VCaP (cell line): ENCODE measurements at regions not wholly inside any gene's neighbourhood (a gene's known extent, or its start where the extent isn't known, plus 50 kb on each side); places are given as distances from the start of the nearest gene placed in this dataset.

Experiments used
- H3K27ac ChIP-seq: fragments of 450-650 bp; 2 replicates; pipeline ENCODE4 v1.5.1; 2017
- TF ChIP-seq, protein P1 (sequence below): fragments of 450-650 bp; conservative IDR thresholded peaks from 2 replicates; pipeline ENCODE4 v1.5.1; 2017; ENCODE audit warnings: mild to moderate bottlenecking, moderate library complexity

DNA sequence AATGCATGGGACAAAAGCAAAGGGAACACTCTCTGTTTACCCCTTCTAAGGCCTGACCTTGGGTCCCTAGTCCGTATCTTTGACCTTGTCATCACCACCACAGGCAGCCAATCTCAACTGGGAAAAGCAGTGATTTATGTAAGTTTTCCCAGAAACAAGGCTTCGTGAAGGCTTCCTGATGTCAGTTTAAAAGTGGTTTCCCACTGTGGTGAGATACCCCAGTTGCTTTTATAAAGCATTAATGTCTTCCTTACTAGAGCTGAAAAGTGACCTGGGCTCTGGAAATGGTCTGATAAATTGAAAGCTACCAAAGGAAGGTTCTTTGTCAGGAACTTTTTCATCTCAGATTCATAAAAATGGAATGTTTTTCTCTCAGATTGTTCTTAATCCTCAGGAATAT lies 536.4 kb upstream of the PTBP2 start:
- TF ChIP-seq, protein P1, sequence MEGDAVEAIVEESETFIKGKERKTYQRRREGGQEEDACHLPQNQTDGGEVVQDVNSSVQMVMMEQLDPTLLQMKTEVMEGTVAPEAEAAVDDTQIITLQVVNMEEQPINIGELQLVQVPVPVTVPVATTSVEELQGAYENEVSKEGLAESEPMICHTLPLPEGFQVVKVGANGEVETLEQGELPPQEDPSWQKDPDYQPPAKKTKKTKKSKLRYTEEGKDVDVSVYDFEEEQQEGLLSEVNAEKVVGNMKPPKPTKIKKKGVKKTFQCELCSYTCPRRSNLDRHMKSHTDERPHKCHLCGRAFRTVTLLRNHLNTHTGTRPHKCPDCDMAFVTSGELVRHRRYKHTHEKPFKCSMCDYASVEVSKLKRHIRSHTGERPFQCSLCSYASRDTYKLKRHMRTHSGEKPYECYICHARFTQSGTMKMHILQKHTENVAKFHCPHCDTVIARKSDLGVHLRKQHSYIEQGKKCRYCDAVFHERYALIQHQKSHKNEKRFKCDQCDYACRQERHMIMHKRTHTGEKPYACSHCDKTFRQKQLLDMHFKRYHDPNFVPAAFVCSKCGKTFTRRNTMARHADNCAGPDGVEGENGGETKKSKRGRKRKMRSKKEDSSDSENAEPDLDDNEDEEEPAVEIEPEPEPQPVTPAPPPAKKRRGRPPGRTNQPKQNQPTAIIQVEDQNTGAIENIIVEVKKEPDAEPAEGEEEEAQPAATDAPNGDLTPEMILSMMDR, result no peak
- H3K27ac ChIP-seq, result no peak overlapping the region

DNA sequence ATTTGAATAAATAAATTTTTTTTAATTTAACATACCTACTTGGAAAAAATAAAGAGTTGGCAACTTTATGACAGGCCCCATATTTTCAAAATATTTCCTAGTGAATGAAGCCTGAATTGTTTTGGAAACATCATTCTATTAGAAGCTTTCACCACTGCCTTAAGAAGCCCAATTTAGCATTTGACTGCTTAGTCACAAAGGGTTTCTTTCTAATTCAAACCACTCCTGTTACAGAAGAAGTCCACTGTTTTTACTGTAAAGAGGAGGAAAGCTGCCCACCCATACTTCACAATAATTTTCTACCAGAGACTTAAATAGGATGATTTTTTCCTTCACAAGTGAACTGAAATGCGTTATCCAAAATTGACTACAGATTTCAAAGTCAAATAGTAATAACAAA lies 534.6 kb upstream of the PTBP2 start:
- TF ChIP-seq, protein P1, result no peak
- H3K27ac ChIP-seq, result no peak overlapping the region

DNA sequence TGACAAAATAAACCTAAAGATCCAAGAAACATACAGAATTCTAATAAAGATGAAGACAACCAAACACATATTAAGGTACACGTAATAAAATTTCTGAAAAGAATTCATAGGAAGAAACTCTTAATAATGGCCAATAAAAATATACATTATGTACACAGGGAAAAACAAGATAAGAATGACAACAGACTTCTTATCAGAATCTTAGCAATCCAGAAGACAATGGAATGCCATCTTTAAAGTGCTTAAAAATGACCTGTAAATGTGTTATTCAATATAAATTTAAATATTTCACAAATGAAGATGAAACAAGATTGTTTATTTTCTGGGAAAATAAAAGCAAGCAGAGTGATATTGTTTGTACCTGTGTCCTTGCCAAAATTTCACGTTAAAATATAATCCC lies 530.4 kb upstream of the PTBP2 start:
- TF ChIP-seq, protein P1, result no peak
- H3K27ac ChIP-seq, result no peak overlapping the region

DNA sequence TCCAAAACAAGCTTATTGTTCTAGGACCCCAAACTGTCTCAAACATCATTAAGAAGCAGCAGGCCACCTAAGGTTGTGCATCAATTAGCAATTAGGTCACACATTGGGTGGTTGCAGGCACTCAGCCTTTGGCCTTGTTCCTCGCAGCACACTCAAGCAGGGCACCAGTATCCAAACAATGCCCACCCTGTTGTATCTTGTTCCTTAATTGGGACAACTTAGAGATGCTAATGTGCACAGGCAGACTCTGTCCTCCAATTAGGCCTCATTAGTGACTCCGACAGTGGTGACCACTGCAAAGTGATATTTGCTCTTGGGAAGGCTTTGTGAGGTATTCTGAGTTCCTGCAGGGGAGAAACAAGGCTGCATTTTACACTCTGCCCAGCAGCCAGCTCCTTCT lies 515.1 kb upstream of the PTBP2 start:
- no peak overlapping the region for H3K27ac ChIP-seq
- TF ChIP-seq, protein P1, result no peak

DNA sequence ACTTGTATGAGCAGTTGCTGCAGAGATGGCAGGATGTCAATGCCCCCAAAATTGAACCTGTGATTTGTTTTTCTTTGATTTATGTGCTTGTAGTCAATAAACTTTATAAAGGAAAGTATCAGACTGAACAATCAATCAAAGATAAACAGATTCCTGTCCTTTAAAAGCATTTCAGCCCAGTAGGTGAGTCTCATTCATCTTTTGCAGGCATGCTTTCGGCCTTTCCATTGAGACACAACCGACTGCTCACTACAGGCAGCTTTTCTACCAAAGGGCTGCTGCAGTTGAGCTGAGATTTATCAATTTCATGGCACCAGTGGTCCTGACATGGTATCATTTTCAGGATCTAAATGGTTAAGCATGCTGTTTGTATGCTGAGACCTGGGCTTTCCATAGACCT lies 513.6 kb upstream of the PTBP2 start:
- H3K27ac ChIP-seq, result no peak overlapping the region
- TF ChIP-seq, protein P1, result no peak

DNA sequence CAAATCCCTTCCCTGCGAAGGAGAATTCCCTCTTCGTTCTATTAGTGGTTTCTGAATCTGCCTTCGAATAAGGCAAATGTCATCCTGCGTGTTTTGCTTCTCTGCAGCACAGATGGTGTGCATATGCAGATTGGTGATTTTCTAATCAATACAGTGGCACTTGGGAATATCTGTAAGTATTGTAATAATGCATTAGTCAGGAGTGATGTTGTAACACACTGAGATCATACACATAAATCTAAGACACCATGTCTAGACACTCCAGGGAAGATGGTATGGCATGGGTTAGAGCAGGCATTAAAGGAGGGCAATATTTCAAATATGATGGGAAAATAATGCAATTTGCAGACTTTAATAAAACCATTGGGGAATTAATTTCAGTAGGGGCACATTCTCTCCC lies 513.2 kb upstream of the PTBP2 start:
- no peak overlapping the region for H3K27ac ChIP-seq
- TF ChIP-seq, protein P1, result no peak

DNA sequence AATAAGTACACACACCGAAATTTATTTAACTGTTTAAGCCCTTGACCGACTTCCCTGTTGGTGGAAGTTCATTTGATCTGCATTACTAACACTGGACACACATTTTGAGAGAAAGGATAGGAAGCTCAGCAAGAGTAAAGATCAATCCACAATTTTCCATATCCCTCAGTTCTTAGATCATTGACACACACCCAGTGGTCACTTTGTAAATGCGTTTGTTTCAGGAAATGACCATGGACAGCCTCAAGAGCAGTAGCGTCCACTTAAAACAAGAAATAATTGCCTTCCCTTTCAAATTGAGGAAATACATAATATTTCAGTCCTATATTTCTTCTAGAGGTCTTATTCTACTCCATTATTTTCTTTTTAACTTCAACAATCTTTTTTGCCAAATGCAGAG lies 511.5 kb upstream of the PTBP2 start:
- TF ChIP-seq, protein P1, result no peak
- no peak overlapping the region for H3K27ac ChIP-seq

DNA sequence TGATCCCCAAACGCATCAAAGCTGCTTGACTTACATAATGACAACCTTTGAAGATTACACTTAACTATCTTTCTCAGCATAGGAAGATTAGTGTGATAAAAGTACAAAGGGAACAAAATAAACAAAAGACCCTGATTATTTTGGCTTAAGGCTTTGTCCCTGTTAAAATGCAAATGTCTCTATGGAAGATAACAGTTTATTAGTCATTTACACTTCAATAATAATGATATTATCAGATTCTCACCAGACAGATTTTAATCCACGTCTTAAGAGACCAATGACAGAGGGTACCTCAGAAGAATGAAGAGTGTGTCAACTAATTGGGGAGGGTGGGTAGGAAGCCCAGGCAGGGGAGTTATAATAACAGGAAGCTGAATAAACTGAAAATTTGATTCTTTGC lies 510.4 kb upstream of the PTBP2 start:
- H3K27ac ChIP-seq, result no peak overlapping the region
- TF ChIP-seq, protein P1, result no peak
